Neural cell (in vitro differentiated cells): ENCODE measurements at regions not wholly inside any gene's neighbourhood (a gene's known extent, or its start where the extent isn't known, plus 50 kb on each side); places are given as distances from the start of the nearest gene placed in this dataset.

Experiments
- CTCF ChIP-seq: fragments of 450-650 bp; IDR thresholded peaks from 2 replicates; pipeline ENCODE4 v1.5.1; 2014; ENCODE audit warnings: antibody characterized with exemption, mild to moderate bottlenecking, moderate library complexity; ENCODE audit not compliant: poor library complexity, severe bottlenecking
- EZH2 ChIP-seq: fragments of 200-600, 300-800 bp; shearing (Covaris generic), sonication (generic); IDR thresholded peaks from 2 replicates; pipeline ENCODE4 v1.6.1; 2014; ENCODE audit warnings: antibody characterized with exemption, low read length, borderline replicate concordance, mild to moderate bottlenecking; ENCODE audit not compliant: insufficient read depth, poor library complexity, severe bottlenecking
- TAF1 ChIP-seq: IDR thresholded peaks from 2 replicates; pipeline ENCODE4 v1.6.1; 2012; ENCODE audit warnings: low read depth

GRCh38 chr4:166391501-166391900 is 518.5 kb downstream of the TLL1 start:
- no peak for TF ChIP-seq EZH2
- TF ChIP-seq CTCF, result no peak
- TF ChIP-seq TAF1, result no peak
